ENCODE measurements at regions not wholly inside any gene's neighbourhood (a gene's known extent, or its start where the extent isn't known, plus 50 kb on each side); places are given as distances from the start of the nearest gene placed in this dataset.

GRCh38 chr9:113774963-113775362, 101.1 kb upstream of the ZNF618 start:
- peaks cover 0 to 14% (median 13%) of the 10 kb centered on the region in 3 donors for H3K4me1 Mint-ChIP-seq
- DNase-seq (no peak), ATAC-seq (ENCODE audit: low read depth in 2 of 2) (no peak)
- peaks cover 0 to 16% (median 6%) of the 10 kb centered on the region in 3 donors for H3K27me3 Mint-ChIP-seq
- H3K4me3 Mint-ChIP-seq, result peak overlapping the region in 1 of 8 donors; percentile 9
- peaks cover 0 to 10% (median 5%) of the 10 kb centered on the region in 7 donors for H3K9me3 Mint-ChIP-seq
- no peak overlapping the region for H3K27ac Mint-ChIP-seq
- no peaks in the 10 kb centered on the region for H3K36me3 Mint-ChIP-seq

- Mint-ChIP-seq H3K27me3 (peaks cover 0 to 16% (median 6%) of the 10 kb centered on the region in 3 donors), H3K9me3 (peaks cover 0 to 10% (median 5%) of the 10 kb centered on the region in 7 donors), H3K27ac (no peak overlapping the region), H3K4me3 (no peak overlapping the region), H3K36me3 (no peaks in the 10 kb centered on the region), H3K4me1 (peaks cover 0 to 14% (median 13%) of the 10 kb centered on the region in 3 donors)
- ATAC-seq (ENCODE audit: low read depth in 2 of 2) (no peak), DNase-seq (no peak)
Observed at GRCh38 chr9:113775749-113776148, 100.4 kb upstream of the ZNF618 start.

- no peak for ATAC-seq (ENCODE audit: low read depth in 2 of 2)
- Mint-ChIP-seq H3K27me3 (peaks cover 4 to 16% (median 6%) of the 10 kb centered on the region in 3 donors), H3K4me1 (peaks cover 0 to 14% (median 13%) of the 10 kb centered on the region in 3 donors), H3K36me3 (no peaks in the 10 kb centered on the region), H3K4me3 (no peak overlapping the region), H3K27ac (no peak overlapping the region), H3K9me3 (peaks cover 0 to 10% (median 5%) of the 10 kb centered on the region in 7 donors)
- no peak for DNase-seq
Observed at GRCh38 chr9:113776194-113776593, 99.9 kb upstream of the ZNF618 start.

GRCh38 chr9:113781381-113781780, 94.7 kb upstream of the ZNF618 start:
- Mint-ChIP-seq H3K36me3 (no peaks in the 10 kb centered on the region), H3K27ac (no peak overlapping the region), H3K9me3 (peaks cover 0 to 5% (median 0%) of the 10 kb centered on the region in 7 donors), H3K4me3 (no peak overlapping the region), H3K4me1 (no peaks in the 10 kb centered on the region), H3K27me3 (peaks cover 16 to 40% (median 25%) of the 10 kb centered on the region in 3 donors)
- no peak for ATAC-seq (ENCODE audit: low read depth in 2 of 2)
- no peak for DNase-seq

- H3K4me3 Mint-ChIP-seq, result no peak overlapping the region
- H3K4me1 Mint-ChIP-seq, result no peaks in the 10 kb centered on the region
- ATAC-seq (ENCODE audit: low read depth in 2 of 2) (no peak), DNase-seq (no peak)
- H3K27me3 Mint-ChIP-seq, result peaks cover 16 to 35% (median 25%) of the 10 kb centered on the region in 3 donors
- H3K9me3 Mint-ChIP-seq, result peaks cover 0 to 5% (median 0%) of the 10 kb centered on the region in 7 donors
- no peaks in the 10 kb centered on the region for H3K36me3 Mint-ChIP-seq
- H3K27ac Mint-ChIP-seq, result no peak overlapping the region
Observed at GRCh38 chr9:113781896-113782295, 94.2 kb upstream of the ZNF618 start.

GRCh38 chr9:113783475-113783874, 92.6 kb upstream of the ZNF618 start:
- peaks cover 18 to 30% (median 25%) of the 10 kb centered on the region in 3 donors for H3K27me3 Mint-ChIP-seq
- DNase-seq (no peak), ATAC-seq (ENCODE audit: low read depth in 2 of 2) (no peak)
- H3K4me1 Mint-ChIP-seq, result no peaks in the 10 kb centered on the region
- no peak overlapping the region for H3K4me3 Mint-ChIP-seq
- no peaks in the 10 kb centered on the region for H3K36me3 Mint-ChIP-seq
- no peak overlapping the region for H3K27ac Mint-ChIP-seq
- H3K9me3 Mint-ChIP-seq, result peaks cover 0 to 5% (median 0%) of the 10 kb centered on the region in 7 donors

GRCh38 chr9:113785334-113785733, 90.8 kb upstream of the ZNF618 start:
- H3K4me1 Mint-ChIP-seq, result no peaks in the 10 kb centered on the region
- peak overlapping the region in 1 of 8 donors; percentile 37 for H3K4me3 Mint-ChIP-seq
- DNase-seq, result no peak
- no peak for ATAC-seq (ENCODE audit: low read depth in 2 of 2)
- H3K9me3 Mint-ChIP-seq, result peaks cover 0 to 5% (median 0%) of the 10 kb centered on the region in 7 donors
- no peak overlapping the region for H3K27ac Mint-ChIP-seq
- no peaks in the 10 kb centered on the region for H3K36me3 Mint-ChIP-seq
- peaks cover 24 to 39% (median 34%) of the 10 kb centered on the region in 3 donors for H3K27me3 Mint-ChIP-seq

- no peaks in the 10 kb centered on the region for H3K4me1 Mint-ChIP-seq
- H3K9me3 Mint-ChIP-seq, result peaks cover 0 to 5% (median 1%) of the 10 kb centered on the region in 7 donors
- H3K4me3 Mint-ChIP-seq, result no peak overlapping the region
- ATAC-seq (ENCODE audit: low read depth in 2 of 2), result no peak
- DNase-seq, result no peak
- H3K36me3 Mint-ChIP-seq, result no peaks in the 10 kb centered on the region
- no peak overlapping the region for H3K27ac Mint-ChIP-seq
- peaks cover 25 to 46% (median 31%) of the 10 kb centered on the region in 3 donors for H3K27me3 Mint-ChIP-seq
Observed at GRCh38 chr9:113786071-113786470, 90.0 kb upstream of the ZNF618 start.

- Mint-ChIP-seq H3K27ac (no peak overlapping the region), H3K4me3 (no peak overlapping the region), H3K4me1 (no peaks in the 10 kb centered on the region), H3K36me3 (no peaks in the 10 kb centered on the region), H3K27me3 (peaks cover 14 to 41% (median 22%) of the 10 kb centered on the region in 3 donors), H3K9me3 (peaks cover 0 to 5% (median 3%) of the 10 kb centered on the region in 7 donors)
- ATAC-seq (ENCODE audit: low read depth in 2 of 2), result no peak
- no peak for DNase-seq
Observed at GRCh38 chr9:113787871-113788270, 88.2 kb upstream of the ZNF618 start.

- Mint-ChIP-seq H3K27me3 (peaks cover 14 to 39% (median 15%) of the 10 kb centered on the region in 3 donors), H3K4me3 (no peak overlapping the region), H3K36me3 (no peaks in the 10 kb centered on the region), H3K4me1 (no peaks in the 10 kb centered on the region), H3K9me3 (peaks cover 0 to 3% (median 0%) of the 10 kb centered on the region in 7 donors), H3K27ac (no peak overlapping the region)
- DNase-seq, result no peak
- no peak for ATAC-seq (ENCODE audit: low read depth in 2 of 2)
Observed at GRCh38 chr9:113788616-113789330, 87.3 kb upstream of the ZNF618 start.

- Mint-ChIP-seq H3K4me1 (no peaks in the 10 kb centered on the region), H3K9me3 (peaks cover 0 to 3% (median 0%) of the 10 kb centered on the region in 7 donors), H3K27me3 (peaks cover 13 to 32% (median 14%) of the 10 kb centered on the region in 3 donors), H3K27ac (no peak overlapping the region), H3K4me3 (no peak overlapping the region), H3K36me3 (no peaks in the 10 kb centered on the region)
- ATAC-seq (ENCODE audit: low read depth in 2 of 2) (no peak), DNase-seq (no peak)
Observed at GRCh38 chr9:113790093-113790492, 86.0 kb upstream of the ZNF618 start.

- no peak for DNase-seq
- H3K36me3 Mint-ChIP-seq, result no peaks in the 10 kb centered on the region
- no peak for ATAC-seq (ENCODE audit: low read depth in 2 of 2)
- H3K27me3 Mint-ChIP-seq, result peaks cover 15 to 34% (median 23%) of the 10 kb centered on the region in 3 donors
- peaks cover 0 to 3% (median 0%) of the 10 kb centered on the region in 7 donors for H3K9me3 Mint-ChIP-seq
- H3K4me3 Mint-ChIP-seq, result no peak overlapping the region
- no peaks in the 10 kb centered on the region for H3K4me1 Mint-ChIP-seq
- no peak overlapping the region for H3K27ac Mint-ChIP-seq
Observed at GRCh38 chr9:113793558-113793957, 82.6 kb upstream of the ZNF618 start.

GRCh38 chr9:113794721-113795120, 81.4 kb upstream of the ZNF618 start:
- no peaks in the 10 kb centered on the region for H3K4me1 Mint-ChIP-seq
- no peak for DNase-seq
- ATAC-seq (ENCODE audit: low read depth in 2 of 2), result no peak

GRCh38 chr9:113795811-113796392, 80.2 kb upstream of the ZNF618 start:
- DNase-seq (no peak), ATAC-seq (ENCODE audit: low read depth in 2 of 2) (no peak)
- H3K27me3 Mint-ChIP-seq, result peaks cover 8 to 21% (median 15%) of the 10 kb centered on the region in 3 donors
- H3K4me1 Mint-ChIP-seq, result no peaks in the 10 kb centered on the region
- no peaks in the 10 kb centered on the region for H3K36me3 Mint-ChIP-seq
- no peak overlapping the region for H3K4me3 Mint-ChIP-seq
- no peak overlapping the region for H3K27ac Mint-ChIP-seq
- peaks cover 0 to 3% (median 0%) of the 10 kb centered on the region in 7 donors for H3K9me3 Mint-ChIP-seq

More at GRCh38 chr9:113794721-113795120, 81.4 kb upstream of the ZNF618 start:
- Mint-ChIP-seq H3K27me3 (peaks cover 15 to 32% (median 16%) of the 10 kb centered on the region in 3 donors), H3K9me3 (peaks cover 0 to 3% (median 0%) of the 10 kb centered on the region in 7 donors), H3K36me3 (no peaks in the 10 kb centered on the region), H3K4me3 (no peak overlapping the region), H3K27ac (no peak overlapping the region)
